ENCODE measurements at regions not wholly inside any gene's neighbourhood (a gene's known extent, or its start where the extent isn't known, plus 50 kb on each side); places are given as distances from the start of the nearest gene placed in this dataset.

DNA sequence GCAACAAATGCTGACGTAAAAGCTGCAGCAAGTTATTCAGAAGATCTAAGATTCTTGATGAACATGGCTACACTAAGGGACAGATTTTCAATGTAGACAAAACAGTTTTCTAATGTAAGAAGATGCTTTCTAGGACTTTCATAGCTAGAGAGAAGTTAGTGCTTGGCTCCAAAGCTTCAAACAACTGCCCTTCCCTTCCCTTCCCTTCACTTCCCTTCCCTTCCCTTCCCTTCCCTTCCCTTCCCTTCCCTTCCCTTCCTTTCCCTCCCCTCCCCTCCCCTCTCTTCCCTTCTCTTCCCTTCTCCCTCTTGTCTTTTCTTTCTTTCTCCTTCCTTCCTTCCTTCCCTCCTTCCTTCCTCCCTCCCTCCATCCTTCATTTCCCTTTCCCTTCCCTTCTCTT lies 365.3 kb upstream of the ADGRL4 start:
- no peak for DNase-seq (ENCODE audit: low read depth in 2 of 3, low spot score in 2 of 3)

- no peak for DNase-seq (ENCODE audit: low read depth in 2 of 3, low spot score in 2 of 3)
Observed at GRCh38 chr1:79369091-79369490, 362.6 kb upstream of the ADGRL4 start.

- no peak for DNase-seq (ENCODE audit: low read depth in 2 of 3, low spot score in 2 of 3)
Observed at GRCh38 chr1:79364896-79365295, 358.4 kb upstream of the ADGRL4 start.

GRCh38 chr1:79363430-79363829 lies 356.9 kb upstream of the ADGRL4 start:
- no peak for DNase-seq (ENCODE audit: low read depth in 2 of 3, low spot score in 2 of 3)

DNA sequence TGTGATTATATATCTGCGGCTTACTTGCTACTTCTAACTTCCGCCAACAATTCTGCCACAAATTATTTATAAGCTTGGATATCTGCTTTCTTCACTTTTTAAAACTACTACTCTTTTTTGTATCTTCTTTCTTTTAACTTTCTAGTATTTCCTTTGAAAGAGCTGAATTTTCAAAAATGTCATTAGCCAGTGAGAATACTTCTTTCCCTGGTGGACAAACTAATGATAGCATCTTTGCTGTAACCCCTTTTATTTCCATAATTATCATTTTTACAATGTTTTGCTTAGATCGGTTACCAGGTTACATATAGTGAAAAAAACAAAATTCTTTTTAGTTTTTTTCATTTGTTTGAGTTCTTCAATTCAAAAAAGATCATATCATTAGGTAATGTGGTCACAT lies 355.9 kb upstream of the ADGRL4 start:
- DNase-seq (ENCODE audit: low read depth in 2 of 3, low spot score in 2 of 3): no peak

DNA sequence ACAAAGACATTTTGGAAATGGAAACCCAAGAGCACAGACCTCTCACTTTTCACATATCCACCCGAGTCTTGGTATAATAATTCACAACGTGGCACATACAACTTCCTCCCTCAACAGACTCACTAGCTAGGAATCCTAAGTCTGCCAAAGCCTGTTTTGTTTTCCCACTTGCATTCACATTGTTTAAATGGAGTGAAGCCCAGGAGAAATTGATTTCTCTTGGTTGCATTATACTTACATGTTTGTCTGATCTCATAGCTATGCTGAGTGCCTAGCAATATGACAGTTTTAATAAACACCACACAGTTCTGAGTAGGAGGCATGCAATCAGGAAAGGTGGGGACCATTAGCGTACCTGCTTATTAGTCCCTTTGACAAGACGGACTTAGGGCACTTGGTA lies 348.6 kb upstream of the ADGRL4 start:
- DNase-seq (ENCODE audit: low read depth in 2 of 3, low spot score in 2 of 3): no peak

DNA sequence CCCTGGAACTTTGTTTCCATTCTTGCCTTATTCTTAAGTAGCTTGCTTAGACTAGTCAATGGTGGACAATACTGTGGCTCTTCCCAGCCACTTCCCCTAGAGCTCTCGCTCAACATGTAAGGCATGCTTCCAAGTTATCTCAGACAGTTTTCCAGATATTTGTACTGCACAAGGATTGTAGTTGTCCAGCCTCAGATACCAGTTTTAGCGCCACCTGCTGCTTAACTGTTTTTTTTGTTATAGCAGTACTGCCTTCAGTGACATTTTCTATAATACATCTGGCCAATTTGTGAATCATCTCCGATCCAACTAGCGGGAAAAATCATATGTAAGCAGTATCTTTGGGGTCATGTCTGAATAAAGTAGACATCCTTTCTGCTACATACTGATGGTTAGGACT lies 346.7 kb upstream of the ADGRL4 start:
- peak in 2 of 3 donors; percentile 4 to 41 for DNase-seq (ENCODE audit: low read depth in 2 of 3, low spot score in 2 of 3)

DNA sequence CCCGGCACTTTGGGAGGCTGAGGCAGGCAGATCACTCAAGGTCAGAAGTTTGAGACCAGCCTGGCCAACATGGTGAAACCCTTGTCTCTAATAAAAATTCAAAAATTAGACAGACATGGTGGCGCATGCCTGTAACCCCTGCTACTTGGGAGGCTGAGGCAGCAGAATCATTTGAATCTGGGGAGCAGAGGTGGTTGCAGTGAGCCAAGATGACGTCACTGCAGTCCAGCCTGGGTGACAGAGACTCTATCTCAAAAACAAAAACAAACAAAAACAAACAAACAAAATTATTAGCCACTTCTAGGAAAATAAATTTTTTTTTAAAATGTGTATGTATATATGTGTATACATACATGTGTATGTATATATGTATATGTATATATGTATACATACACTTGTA lies 320.3 kb upstream of the ADGRL4 start:
- DNase-seq (ENCODE audit: low read depth in 2 of 3, low spot score in 2 of 3): no peak

- no peak for DNase-seq (ENCODE audit: low read depth in 2 of 3, low spot score in 2 of 3)
Observed at GRCh38 chr1:79325705-79326104, 319.2 kb upstream of the ADGRL4 start.

DNA sequence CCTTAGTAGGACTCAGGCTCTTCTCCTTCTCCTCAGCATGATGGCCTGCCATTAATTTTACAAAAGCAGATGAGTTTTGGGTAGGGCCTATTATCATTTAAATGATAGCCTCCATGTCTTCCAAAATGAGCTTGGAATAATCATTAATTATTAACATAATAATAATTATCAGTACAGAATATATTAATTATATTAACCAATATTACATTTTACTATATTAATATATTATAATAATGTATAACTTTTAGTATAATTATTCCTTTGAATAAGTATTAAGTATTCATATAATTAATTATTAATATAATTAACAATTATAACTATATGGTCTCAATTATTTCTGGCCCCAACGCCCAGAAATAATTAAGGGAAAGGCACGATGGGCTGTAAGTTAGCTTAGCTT lies 318.6 kb upstream of the ADGRL4 start:
- DNase-seq (ENCODE audit: low read depth in 2 of 3, low spot score in 2 of 3): no peak

DNA sequence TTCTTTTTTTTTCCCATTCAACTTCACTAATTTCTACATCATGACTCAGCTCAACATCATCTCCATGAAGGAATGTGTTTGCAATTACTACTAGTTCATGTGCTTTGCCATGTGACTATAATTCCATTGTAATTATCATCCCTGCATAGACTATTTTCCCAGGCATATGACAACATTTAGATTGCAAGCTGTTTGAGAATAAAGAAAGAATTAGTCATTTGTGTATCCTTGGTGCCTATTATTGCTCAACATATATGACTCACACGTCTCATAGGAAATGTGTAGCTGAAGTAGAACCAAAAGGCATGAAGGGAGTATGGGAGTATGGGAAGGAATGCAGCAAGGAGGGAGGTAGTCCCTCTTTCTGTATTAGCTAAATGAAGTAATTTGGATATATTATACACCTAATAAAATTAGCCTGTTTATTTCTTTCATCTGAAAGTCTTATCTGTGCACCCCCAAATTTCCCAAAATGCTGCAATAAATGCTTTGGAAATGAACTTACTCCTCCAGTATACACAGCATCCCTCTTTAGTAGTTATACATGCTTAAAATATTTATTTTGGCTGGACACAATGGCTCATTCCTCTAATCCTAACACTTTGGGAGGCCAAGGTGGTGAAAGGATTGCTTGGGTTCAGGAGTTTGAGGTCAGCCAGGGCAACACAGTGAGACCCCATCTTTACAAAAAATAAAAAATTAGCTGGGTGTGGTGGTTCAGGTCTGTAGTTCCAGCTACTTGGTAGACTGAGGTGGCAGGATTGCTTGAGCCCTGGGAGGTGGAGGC lies 316.9 kb upstream of the ADGRL4 start:
- no peak for DNase-seq (ENCODE audit: low read depth in 2 of 3, low spot score in 2 of 3)

- DNase-seq (ENCODE audit: low read depth in 2 of 3, low spot score in 2 of 3): no peak
Observed at GRCh38 chr1:79322511-79323027, 316.0 kb upstream of the ADGRL4 start.

DNA sequence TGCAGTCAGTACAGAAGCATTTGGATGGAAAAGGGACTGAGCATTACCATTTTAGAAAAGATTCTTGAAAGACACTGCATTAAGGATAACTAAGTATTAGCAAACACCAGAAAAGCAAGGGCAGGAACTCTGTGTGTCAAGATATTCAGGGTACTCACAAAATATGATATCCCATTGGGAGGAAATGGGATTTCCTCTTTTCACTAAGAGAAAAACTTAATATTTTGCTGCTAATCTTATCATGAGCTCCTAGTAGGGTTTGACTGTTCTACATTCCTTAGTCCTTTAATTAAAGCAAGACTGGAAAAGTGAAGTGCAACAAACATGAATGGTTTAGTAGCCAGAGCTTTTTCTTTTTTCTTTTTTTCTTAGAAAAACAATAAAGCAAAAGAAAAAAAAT lies 305.9 kb upstream of the ADGRL4 start:
- no peak for DNase-seq (ENCODE audit: low read depth in 2 of 3, low spot score in 2 of 3)

DNA sequence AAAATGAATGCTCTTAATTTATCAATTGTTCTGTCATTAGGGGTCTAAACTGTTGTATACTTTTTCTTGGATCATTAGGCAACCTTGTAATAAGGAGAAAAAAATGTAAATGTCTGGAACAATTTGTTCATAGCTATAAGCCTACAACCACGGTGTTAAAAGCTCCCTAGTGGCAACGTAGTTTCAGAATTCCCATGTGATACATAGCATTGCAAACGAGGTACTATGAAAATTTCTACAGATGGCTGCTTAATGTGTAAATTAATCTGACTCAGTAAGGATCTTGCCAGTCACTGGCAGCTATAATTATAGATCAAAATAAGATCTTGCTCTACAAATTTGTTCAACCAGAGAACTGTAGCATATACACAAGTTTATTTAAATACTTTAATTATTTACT lies 304.1 kb upstream of the ADGRL4 start:
- DNase-seq (ENCODE audit: low read depth in 2 of 3, low spot score in 2 of 3): no peak

DNA sequence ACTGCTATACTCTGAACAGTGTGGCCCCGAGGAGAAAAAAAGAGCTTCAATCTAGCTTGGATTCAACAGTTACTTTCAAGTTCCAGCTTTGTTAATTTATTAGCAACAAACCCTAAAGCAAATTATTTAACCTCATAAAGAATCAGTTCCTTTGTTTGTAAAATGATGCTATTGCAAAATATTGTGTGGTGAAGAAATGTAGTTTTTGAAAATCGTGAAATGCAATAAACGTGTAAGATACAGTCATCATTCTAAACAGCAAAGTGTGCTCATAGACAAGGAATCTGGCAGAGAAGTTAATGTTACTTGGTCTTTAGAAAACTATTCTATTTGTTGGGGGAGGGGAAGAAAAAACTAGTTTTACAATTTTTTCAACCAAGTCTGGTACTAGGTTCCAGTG lies 297.6 kb upstream of the ADGRL4 start:
- DNase-seq (ENCODE audit: low read depth in 2 of 3, low spot score in 2 of 3): no peak

DNA sequence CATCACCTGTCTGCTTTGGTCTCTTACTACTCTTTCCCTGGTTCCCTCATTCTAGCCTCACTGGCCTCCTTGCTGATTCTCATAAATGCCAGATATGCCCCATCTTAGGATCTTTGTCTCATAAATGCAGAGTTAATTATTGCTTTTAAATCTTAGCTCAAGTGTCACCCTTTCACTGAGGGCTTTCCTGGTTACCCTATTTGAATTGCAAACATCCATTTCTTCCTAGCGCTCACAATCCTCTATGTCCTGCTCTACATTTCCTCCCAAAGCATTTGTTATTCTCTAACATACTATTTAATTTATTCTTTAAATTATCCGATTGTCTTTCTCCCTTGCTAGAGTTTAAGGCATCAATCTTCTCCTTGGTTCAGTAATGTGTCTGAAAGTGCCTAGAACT lies 296.5 kb upstream of the ADGRL4 start:
- DNase-seq (ENCODE audit: low read depth in 2 of 3, low spot score in 2 of 3): no peak

GRCh38 chr1:79302380-79302930 lies 295.9 kb upstream of the ADGRL4 start:
- no peak for DNase-seq (ENCODE audit: low read depth in 2 of 3, low spot score in 2 of 3)

- no peak for DNase-seq (ENCODE audit: low read depth in 2 of 3, low spot score in 2 of 3)
Observed at GRCh38 chr1:79295967-79296366, 289.4 kb upstream of the ADGRL4 start.

DNA sequence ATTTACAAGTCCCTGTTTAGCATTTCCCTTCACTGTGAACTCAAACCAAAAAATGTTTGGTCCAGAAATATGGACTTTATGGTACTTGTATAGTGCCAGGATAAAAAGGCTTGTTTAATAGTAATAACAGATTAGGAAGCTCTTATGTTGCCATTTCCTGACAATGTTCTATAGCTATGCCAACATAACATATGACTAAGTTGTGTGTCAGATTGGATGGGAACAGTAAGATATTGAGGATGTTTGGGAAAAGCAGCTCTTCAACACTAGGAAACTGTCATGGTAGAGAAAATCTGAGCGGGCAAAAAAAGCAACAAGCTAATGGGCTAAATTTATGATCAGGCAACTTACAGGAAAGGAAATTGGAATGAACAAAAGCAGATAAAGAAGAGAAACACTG lies 287.1 kb upstream of the ADGRL4 start:
- DNase-seq (ENCODE audit: low read depth in 2 of 3, low spot score in 2 of 3): no peak

GRCh38 chr1:79290927-79291474 lies 284.5 kb upstream of the ADGRL4 start:
- DNase-seq (ENCODE audit: low read depth in 2 of 3, low spot score in 2 of 3): no peak

DNA sequence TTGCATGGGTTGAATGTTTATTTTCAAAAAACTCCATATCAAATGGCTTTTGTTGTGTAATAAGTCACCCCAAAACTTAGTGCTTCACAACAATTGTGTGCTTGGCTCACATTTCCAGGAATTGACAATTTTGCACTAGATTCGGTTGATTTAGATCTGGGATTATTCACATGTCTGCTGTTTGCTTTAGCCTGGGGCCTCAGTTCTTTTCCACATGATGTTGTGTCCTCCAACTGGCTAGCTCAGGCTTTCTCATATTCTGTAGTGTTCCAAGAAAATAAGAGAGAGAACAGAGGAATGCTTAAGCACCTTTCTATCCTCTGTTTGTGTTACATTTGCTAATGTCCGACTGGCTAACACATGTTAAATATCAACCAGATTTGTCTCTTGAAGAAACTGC lies 281.5 kb upstream of the ADGRL4 start:
- no peak for DNase-seq (ENCODE audit: low read depth in 2 of 3, low spot score in 2 of 3)

- no peak for DNase-seq (ENCODE audit: low read depth in 2 of 3, low spot score in 2 of 3)
Observed at GRCh38 chr1:79285667-79286066, 279.1 kb upstream of the ADGRL4 start.
